H9 (cell line): ENCODE measurements at regions not wholly inside any gene's neighbourhood (a gene's known extent, or its start where the extent isn't known, plus 50 kb on each side); places are given as distances from the start of the nearest gene placed in this dataset.

Experiments used
- DNase-seq: peaks from one replicate; pipeline ENCODE4 v3.0.0-alpha.2; 2017
- H2AFZ ChIP-seq: one replicate; pipeline ENCODE4 v1.6.1; 2013; ENCODE audit warnings: mild to moderate bottlenecking, low read length, control low read depth, moderate library complexity
- H2AK5ac ChIP-seq: 2 replicates; pipeline ENCODE4 v1.6.1; 2013; ENCODE audit warnings: low read length, control low read depth, mixed read lengths; ENCODE audit not compliant: insufficient read length
- H2BK120ac ChIP-seq: one replicate; pipeline ENCODE4 v1.6.1; 2013; ENCODE audit warnings: low read depth, mild to moderate bottlenecking, low read length, control low read depth, inconsistent platforms; ENCODE audit not compliant: poor library complexity, severe bottlenecking
- H2BK12ac ChIP-seq: 2 replicates; pipeline ENCODE4 v1.6.1; 2013; ENCODE audit warnings: low read length, control low read depth, mixed read lengths, low read depth; ENCODE audit not compliant: insufficient read length
- H2BK15ac ChIP-seq: 2 replicates; pipeline ENCODE4 v1.6.1; 2013; ENCODE audit warnings: low read depth, low read length, control low read depth
- H2BK20ac ChIP-seq: one replicate; pipeline ENCODE4 v1.6.1; 2013; ENCODE audit warnings: low read depth, mild to moderate bottlenecking, low read length, control low read depth, inconsistent platforms; ENCODE audit not compliant: poor library complexity, severe bottlenecking
- H2BK5ac ChIP-seq: 2 replicates; pipeline ENCODE4 v1.6.1; 2013; ENCODE audit warnings: low read length, control low read depth, mixed read lengths; ENCODE audit not compliant: insufficient read length
- H3K14ac ChIP-seq: 2 replicates; pipeline ENCODE4 v1.6.1; 2013; ENCODE audit warnings: low read length, control low read depth; ENCODE audit not compliant: insufficient read depth
- H3K18ac ChIP-seq: 2 replicates; pipeline ENCODE4 v1.6.1; 2013; ENCODE audit warnings: low read depth, mild to moderate bottlenecking, mixed read lengths, low read length, control low read depth; ENCODE audit not compliant: insufficient read length
- H3K23ac ChIP-seq: 2 replicates; pipeline ENCODE4 v1.6.1; 2013; ENCODE audit warnings: low read length, control low read depth, mixed read lengths, low read depth; ENCODE audit not compliant: insufficient read length
- H3K23me2 ChIP-seq: 2 replicates; pipeline ENCODE4 v1.6.1; 2013; ENCODE audit warnings: low read depth, mild to moderate bottlenecking, mixed read lengths, low read length, control low read depth; ENCODE audit not compliant: insufficient read length, poor library complexity, severe bottlenecking
- H3K27ac ChIP-seq: 2 replicates; pipeline ENCODE4 v1.5.1; 2013; ENCODE audit warnings: low read length, control low read depth, mixed read lengths, low read depth; ENCODE audit not compliant: insufficient read length
- H3K27me3 ChIP-seq: 2 replicates; pipeline ENCODE4 v1.6.1; 2013; ENCODE audit warnings: low read length, control low read depth, inconsistent platforms; ENCODE audit not compliant: insufficient read depth
- H3K4ac ChIP-seq: 2 replicates; pipeline ENCODE4 v1.6.1; 2013; ENCODE audit warnings: low read depth, mild to moderate bottlenecking, control low read depth, inconsistent platforms, low read length, moderate library complexity
- H3K4me1 ChIP-seq: 2 replicates; pipeline ENCODE4 v1.6.1; 2013; ENCODE audit warnings: low read length, control low read depth, inconsistent platforms; ENCODE audit not compliant: insufficient read depth
- H3K4me2 ChIP-seq: 2 replicates; pipeline ENCODE4 v1.6.1; 2013; ENCODE audit warnings: low read length, control low read depth, mixed read lengths; ENCODE audit not compliant: insufficient read length, insufficient read depth
- H3K56ac ChIP-seq: 2 replicates; pipeline ENCODE4 v1.6.1; 2013; ENCODE audit warnings: low read depth, mild to moderate bottlenecking, mixed read lengths, low read length, control low read depth; ENCODE audit not compliant: insufficient read length
- H3K79me1 ChIP-seq: 2 replicates; pipeline ENCODE4 v1.6.1; 2013; ENCODE audit warnings: low read depth, mild to moderate bottlenecking, moderate library complexity, low read length, control low read depth, inconsistent platforms; ENCODE audit not compliant: insufficient read depth, poor library complexity, severe bottlenecking
- H3K79me2 ChIP-seq: 2 replicates; pipeline ENCODE4 v1.6.1; 2013; ENCODE audit warnings: low read length, control low read depth, inconsistent platforms; ENCODE audit not compliant: insufficient read depth
- H3K9ac ChIP-seq: 2 replicates; pipeline ENCODE4 v1.6.1; 2013; ENCODE audit warnings: low read length, control low read depth, mixed read lengths; ENCODE audit not compliant: insufficient read length; ENCODE audit errors: extremely low read depth
- H3K9me3 ChIP-seq: one replicate; pipeline ENCODE4 v1.6.1; 2013; ENCODE audit warnings: low read depth, low read length, inconsistent platforms; ENCODE audit not compliant: control insufficient read depth
- H3T11ph ChIP-seq: one replicate; pipeline ENCODE4 v1.6.1; 2013; ENCODE audit warnings: mild to moderate bottlenecking, low read length, control low read depth, inconsistent platforms
- H4K20me1 ChIP-seq: one replicate; pipeline ENCODE4 v1.6.1; 2013; ENCODE audit not compliant: control insufficient read depth, insufficient read length, insufficient read depth
- H4K5ac ChIP-seq: 2 replicates; pipeline ENCODE4 v1.6.1; 2013; ENCODE audit warnings: low read depth, mild to moderate bottlenecking, mixed read lengths, low read length, control low read depth; ENCODE audit not compliant: insufficient read length
- H4K8ac ChIP-seq: replicated peaks from 2 replicates; pipeline ENCODE4 v1.6.1; 2013; ENCODE audit warnings: low read length, control low read depth, mixed read lengths, low read depth; ENCODE audit not compliant: insufficient read length
- H4K91ac ChIP-seq: 2 replicates; pipeline ENCODE4 v1.6.1; 2013; ENCODE audit warnings: low read depth, mild to moderate bottlenecking, moderate library complexity, mixed read lengths, low read length, control low read depth; ENCODE audit not compliant: insufficient read length
- H3K27ac Mint-ChIP-seq, 3 experiments: 2 replicates in 2 of 3; 3 replicates in 1 of 3; pipeline ENCODE4 v1.8.0; 2020 to 2021; ENCODE audit warnings: mixed read lengths in 3 of 3, mild to moderate bottlenecking in 1 of 3, moderate library complexity in 1 of 3
- H3K27me3 Mint-ChIP-seq: 2 replicates; pipeline ENCODE4 v1.8.0; 2021; ENCODE audit warnings: low read depth, mild to moderate bottlenecking, moderate library complexity, mixed read lengths
- H3K36me3 Mint-ChIP-seq, 3 experiments: 2 replicates in 2 of 3; 3 replicates in 1 of 3; pipeline ENCODE4 v1.8.0; 2020 to 2021; ENCODE audit warnings: low read depth in 3 of 3, mixed read lengths in 3 of 3; ENCODE audit not compliant: insufficient read depth in 1 of 3
- H3K4me1 Mint-ChIP-seq, 2 experiments: 2 replicates each; pipeline ENCODE4 v1.8.0; 2020; ENCODE audit warnings: mixed read lengths in 2 of 2
- H3K4me3 Mint-ChIP-seq, 2 experiments: 2 replicates in 1 of 2; 3 replicates in 1 of 2; pipeline ENCODE4 v1.8.0; 2020 to 2021; ENCODE audit warnings: mild to moderate bottlenecking in 2 of 2, mixed read lengths in 2 of 2, moderate library complexity in 1 of 2
- H3K9me3 Mint-ChIP-seq, 2 experiments: 2 replicates in 1 of 2; 3 replicates in 1 of 2; pipeline ENCODE4 v1.8.0; 2020; ENCODE audit warnings: mild to moderate bottlenecking in 2 of 2, mixed read lengths in 2 of 2, moderate library complexity in 1 of 2
- WGBS: extraction: QIAGEN DNeasy Blood & Tissue Kit; methylation state at CpG from one replicate; pipeline ENCODE4 v1.1.7; 2013; ENCODE audit warnings: missing lambda C conversion rate, low lambda C conversion rate, mixed read lengths; ENCODE audit not compliant: insufficient read length; ENCODE audit errors: extremely low coverage; 5-methylcytosine and 5-hydroxymethylcytosine counted together
- TF ChIP-seq, protein P1 (sequence below): fragments of 200-600 bp; sonication (generic); conservative IDR thresholded peaks from 3 replicates; pipeline ENCODE4 v1.8.0; 2021; ENCODE audit warnings: antibody characterized with exemption, mild to moderate bottlenecking

DNA sequence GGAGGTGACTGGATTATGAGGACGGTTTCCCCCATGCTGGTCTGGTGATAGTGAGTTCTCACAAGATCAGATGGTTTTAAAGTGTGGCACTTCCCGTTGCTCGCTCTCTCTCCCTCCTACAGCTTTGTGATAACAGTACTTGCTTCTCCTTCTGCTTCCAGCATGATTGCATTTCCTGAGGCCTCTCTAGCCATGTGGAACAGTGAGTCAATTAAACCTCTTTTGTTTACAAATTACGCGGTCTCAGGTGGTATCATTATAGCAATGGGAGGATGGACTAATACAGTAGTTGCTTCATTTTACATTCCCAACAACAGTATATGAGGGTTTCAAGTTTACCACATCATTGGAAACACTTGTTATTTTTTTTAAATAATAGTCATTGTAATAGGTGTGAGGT lies 937.3 kb upstream of the ARRDC3 start:
- Mint-ChIP-seq H3K36me3 (no peaks in the 10 kb centered on the region; a peak in 2 of 7 replicates), H3K4me1 (no peaks in the 10 kb centered on the region), H3K27ac (no peak overlapping the region), H3K4me3 (no peak overlapping the region), H3K27me3 (no peaks in the 10 kb centered on the region), H3K9me3 (peaks cover 0 to 7% of the 10 kb centered on the region in 2 experiments; a peak in 3 of 5 replicates)
- Histone ChIP-seq H3K14ac (no peak overlapping the region), H4K91ac (no peak overlapping the region), H3K27me3 (no peaks in the 10 kb centered on the region), H2BK15ac (no peak overlapping the region), H2AK5ac (no peak overlapping the region), H3T11ph (no peak overlapping the region), H3K4me1 (no peaks in the 10 kb centered on the region), H2BK120ac (no peak overlapping the region), H2AFZ (no peak overlapping the region), H3K9me3 (no peaks in the 10 kb centered on the region), H3K27ac (no peak overlapping the region), H4K5ac (no peak overlapping the region), H2BK12ac (no peak overlapping the region), H3K4ac (no peak overlapping the region), H2BK5ac (no peak overlapping the region), H4K20me1 (no peaks in the 10 kb centered on the region), H3K9ac (no peak overlapping the region), H3K79me2 (no peaks in the 10 kb centered on the region), H3K56ac (no peak overlapping the region), H3K23ac (no peak overlapping the region), H4K8ac (no peak overlapping the region), H3K79me1 (no peaks in the 10 kb centered on the region), H3K23me2 (no peaks in the 10 kb centered on the region), H3K4me2 (no peak overlapping the region), H3K18ac (no peak overlapping the region), H2BK20ac (no peak overlapping the region)
- TF ChIP-seq, protein P1, sequence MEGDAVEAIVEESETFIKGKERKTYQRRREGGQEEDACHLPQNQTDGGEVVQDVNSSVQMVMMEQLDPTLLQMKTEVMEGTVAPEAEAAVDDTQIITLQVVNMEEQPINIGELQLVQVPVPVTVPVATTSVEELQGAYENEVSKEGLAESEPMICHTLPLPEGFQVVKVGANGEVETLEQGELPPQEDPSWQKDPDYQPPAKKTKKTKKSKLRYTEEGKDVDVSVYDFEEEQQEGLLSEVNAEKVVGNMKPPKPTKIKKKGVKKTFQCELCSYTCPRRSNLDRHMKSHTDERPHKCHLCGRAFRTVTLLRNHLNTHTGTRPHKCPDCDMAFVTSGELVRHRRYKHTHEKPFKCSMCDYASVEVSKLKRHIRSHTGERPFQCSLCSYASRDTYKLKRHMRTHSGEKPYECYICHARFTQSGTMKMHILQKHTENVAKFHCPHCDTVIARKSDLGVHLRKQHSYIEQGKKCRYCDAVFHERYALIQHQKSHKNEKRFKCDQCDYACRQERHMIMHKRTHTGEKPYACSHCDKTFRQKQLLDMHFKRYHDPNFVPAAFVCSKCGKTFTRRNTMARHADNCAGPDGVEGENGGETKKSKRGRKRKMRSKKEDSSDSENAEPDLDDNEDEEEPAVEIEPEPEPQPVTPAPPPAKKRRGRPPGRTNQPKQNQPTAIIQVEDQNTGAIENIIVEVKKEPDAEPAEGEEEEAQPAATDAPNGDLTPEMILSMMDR = no peak
- no CpG with 5 or more reads among the region's 5 CpGs for WGBS
- no peak for DNase-seq
